SK-MEL-5 (cell line): ENCODE measurements at regions not wholly inside any gene's neighbourhood (a gene's known extent, or its start where the extent isn't known, plus 50 kb on each side); places are given as distances from the start of the nearest gene placed in this dataset.
"Not testable (repeated sequence)": the region's sequence is repeated elsewhere in the genome, so short reads cannot be mapped to it uniquely, and the experiment has no call there.

ENCODE experiments used
- DNase-seq: peaks from one replicate; pipeline ENCODE4 v3.0.0-alpha.2; 2016; ENCODE audit warnings: low read depth, low spot score
- in situ Hi-C: cut with HindIII; loops from 2 replicates; pipeline ENCODE4 v1.10.0; 2016; ENCODE audit warnings: low sequenced_read_pairs, high pct_unique_total_duplicates, low pct_unique_long_range_greater_than_20kb

DNA sequence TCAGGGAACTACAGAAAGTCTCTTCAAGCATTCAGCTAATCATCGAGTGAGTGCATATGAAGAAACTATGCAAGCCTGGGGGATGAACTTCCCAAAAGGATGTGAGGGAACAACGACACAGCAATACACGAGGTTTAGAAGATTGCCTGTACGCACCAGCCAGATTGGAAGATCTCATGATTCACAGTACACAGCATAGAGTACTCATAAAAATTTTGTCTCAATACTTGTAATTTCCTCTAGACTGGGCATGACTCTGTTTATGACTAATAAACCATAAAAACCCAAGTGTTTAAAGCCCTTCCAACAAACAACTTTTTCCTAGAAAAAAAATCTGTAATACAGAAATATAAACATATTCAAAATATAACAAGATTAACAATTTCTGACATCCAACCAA lies 279.7 kb downstream of the KCNJ3 start:
- peak; percentile 49 for DNase-seq
- in situ Hi-C loops = loop anchor here (10.0 kb wide), 1 partner anchor 67 kb away; no protein-coding TSS in a partner anchor

DNA sequence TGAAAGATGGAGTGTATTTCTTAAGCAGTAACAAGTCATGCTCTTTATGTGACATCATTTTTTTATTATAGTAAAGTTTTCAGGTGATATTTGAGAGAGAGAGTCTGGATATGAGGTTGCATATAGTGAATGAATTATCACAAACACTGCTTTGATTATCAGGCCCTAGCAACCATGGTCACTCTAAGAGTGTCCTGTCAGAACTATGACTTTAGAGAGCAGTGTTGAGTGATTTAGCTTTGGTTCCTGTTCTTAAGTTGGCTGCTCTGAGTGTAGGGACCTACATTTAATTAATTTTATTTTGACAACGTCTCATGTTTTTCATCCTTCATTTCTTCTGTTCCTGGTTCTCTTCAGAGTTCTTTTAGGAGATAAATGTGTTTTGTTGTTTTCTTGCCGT lies 275.5 kb downstream of the KCNJ3 start:
- peak; percentile 56 for DNase-seq
- in situ Hi-C loops = loop anchor here (10.0 kb wide), 1 partner anchor 71 kb away; no protein-coding TSS in a partner anchor

DNA sequence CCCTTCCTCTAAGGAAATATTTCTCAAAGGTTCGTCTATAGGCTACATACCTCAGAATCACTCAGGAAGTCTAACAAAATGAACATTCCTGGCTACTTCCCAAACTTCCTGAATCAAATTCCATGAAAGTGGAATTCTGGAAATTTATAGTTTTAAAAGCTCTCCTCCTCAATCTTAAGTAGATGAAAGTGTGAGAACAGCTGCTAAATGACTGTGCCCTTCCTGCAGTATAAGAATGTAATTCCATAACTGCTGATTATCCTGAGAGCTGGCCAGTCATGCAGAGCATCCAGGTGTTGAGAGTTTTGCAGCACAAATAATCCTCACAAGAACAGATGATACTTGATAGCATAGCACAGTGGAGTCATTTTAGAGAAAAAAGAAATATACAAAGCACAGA lies 265.0 kb downstream of the KCNJ3 start:
- in situ Hi-C loops = no loop called here
- no peak for DNase-seq

DNA sequence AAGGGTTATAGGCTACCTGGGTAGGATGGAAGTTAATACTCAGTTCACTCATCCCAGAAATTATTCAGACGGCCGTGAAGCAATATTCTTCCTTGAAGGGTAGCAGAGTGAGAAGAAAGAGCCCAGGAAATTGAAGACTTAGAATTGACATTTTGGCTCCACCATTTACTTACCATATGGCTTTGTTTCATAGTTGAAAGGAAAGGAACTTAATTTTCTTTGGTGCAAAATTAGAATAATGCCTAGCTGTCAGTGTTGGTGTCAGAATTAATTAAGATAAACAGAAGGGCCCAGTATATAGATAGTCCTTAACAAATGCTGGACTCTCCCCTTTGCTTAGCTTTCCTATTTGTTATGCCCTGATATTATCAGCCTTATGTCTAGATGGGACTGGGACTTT lies 263.2 kb downstream of the KCNJ3 start:
- no peak for DNase-seq
- in situ Hi-C loops = no loop called here

DNA sequence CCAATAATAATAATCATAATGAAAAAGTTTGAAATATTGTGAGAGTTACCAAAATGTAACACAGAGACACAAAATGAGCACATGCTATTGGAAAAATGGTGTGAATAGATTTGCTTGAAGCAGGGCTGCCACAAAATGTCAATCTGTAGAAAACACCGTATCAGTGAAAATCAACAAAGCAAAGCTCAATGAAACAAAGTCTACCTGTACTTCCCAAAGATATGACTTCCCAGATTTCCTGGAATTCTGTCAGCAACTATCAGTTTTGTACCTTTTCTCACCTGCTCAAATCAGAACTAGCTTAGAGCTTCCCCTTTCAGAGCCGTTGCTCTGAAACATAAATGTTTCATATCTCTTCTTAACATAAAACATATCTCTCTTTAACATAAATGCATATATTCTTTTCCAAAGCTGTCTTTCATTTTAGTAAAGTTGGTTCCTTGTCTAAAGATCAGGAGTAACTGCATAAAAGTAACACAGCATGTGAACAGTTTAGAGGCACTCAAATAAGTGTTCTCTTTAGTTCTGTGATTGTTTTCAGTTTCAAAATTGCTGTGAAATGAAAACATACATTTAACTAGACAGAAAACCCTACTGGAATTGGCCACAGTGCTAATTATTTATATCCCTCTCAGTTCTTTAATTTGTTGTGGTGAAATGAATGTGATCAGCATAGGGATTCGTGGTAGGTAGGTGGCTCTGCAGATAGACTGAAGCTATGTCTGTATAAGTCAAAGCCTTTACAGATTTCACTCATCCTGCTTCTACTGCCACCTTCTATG lies 262.5 kb downstream of the KCNJ3 start:
- DNase-seq = no peak

DNA sequence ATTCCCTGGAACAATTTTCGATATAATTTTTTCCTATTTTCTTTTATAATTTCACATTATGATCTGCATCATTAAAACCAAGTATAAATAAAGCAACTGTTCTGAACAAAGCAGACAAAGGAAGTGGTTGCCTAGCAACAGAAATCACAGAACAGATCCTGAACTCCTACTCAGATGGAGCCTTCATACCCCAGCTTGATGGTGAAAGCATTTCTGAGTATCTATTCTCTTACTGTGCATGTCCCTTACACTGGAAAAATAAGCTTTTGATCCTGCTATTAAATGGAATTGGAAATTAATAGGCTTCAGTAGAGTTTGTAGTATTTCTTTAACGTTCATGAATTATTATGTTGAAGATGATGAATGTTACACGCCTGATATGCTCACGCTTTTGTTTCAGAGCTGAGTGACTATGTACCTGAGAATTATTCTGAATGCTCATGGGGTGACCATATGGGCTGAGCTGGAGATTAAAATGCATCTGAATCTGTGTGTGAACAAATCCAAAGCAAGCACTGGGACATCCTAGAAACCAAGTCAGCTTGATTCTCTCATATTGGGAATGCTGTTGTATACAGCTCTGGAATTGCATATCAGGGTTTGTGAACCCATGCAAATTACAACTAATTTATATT lies 254.0 kb downstream of the KCNJ3 start:
- DNase-seq = no peak
- in situ Hi-C loops = no loop called here

More for the DNA sequence above, 262.5 kb downstream of the KCNJ3 start:
- in situ Hi-C loops = no loop called here

DNA sequence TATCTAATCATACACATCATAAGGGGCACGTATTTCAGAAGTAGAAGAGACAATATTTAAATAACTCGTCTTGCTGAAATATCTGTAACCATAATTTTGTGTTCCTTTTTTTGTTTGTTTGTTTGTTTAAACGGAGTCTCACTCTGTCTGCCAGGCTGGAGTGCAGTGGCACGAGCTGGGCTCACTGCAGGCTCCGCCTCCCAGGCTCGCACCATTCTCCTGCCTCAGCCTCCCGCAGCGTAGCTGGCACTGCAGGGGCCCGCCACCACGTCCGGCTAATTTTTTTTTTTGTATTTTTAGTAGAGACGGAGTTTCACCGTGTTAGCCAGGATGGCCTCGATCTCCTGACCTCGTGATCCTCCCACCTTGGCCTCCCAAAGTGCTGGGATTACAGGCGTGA lies 248.9 kb downstream of the KCNJ3 start:
- DNase-seq, in situ Hi-C loops: not testable (repeated sequence)

DNA sequence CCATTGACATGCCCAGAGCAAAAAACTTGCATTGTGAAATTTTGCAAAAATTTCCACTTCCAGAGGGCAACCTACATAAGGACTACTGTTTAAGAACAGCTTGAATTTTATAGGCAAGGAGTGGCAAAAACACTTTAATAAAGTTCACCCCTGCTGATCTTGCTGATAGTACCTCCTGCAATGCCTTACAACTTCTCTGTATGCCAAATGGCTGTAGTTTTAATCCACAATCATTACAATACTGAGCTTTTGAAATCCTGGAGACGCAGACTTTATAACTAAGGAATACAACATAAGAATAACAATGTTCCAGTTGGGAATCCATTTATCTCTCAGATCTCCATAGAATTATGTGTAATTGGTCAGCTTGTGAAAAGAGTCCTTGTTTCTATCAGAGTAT lies 247.5 kb downstream of the KCNJ3 start:
- no peak for DNase-seq
- in situ Hi-C loops = no loop called here

DNA sequence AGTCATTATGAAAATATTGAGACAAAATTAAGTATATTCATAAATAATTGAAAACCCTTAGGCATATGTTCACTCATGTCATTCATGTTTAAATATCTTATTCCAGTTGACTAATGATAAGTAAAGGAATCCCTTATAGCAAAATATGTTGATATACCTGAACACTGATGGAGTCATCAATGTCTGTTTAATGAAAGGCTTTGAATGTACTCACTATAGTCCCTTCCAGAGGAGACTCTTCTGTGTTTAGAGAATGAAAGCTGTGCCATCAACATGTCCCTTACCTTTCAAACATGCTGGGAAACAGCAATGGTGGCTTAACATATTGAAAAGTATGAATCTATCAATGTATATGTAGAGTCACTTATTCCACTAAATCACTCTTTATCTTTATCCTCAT lies 242.9 kb downstream of the KCNJ3 start:
- in situ Hi-C loops = no loop called here

DNA sequence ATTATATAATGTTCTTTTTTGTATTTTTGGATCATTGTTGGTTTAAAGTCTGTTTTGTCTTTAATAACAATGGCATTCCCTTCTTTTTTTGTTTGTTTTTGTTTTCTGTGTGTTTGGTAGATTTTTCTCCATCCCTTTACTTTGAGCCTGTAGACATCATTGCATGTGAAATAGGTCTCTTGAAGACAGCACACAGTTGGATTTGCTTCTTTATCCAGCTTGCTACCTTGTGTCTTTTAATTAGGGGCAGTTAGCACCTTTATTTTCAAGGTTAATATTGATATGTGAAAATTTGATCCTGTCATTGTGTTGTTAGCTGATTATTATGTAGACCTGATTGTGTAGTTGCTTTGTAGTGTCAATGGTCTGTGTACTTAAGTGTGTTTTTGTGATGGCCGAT lies 235.7 kb downstream of the KCNJ3 start:
- in situ Hi-C loops = no loop called here

More for the DNA sequence above, 242.9 kb downstream of the KCNJ3 start:
- DNase-seq = no peak

DNA sequence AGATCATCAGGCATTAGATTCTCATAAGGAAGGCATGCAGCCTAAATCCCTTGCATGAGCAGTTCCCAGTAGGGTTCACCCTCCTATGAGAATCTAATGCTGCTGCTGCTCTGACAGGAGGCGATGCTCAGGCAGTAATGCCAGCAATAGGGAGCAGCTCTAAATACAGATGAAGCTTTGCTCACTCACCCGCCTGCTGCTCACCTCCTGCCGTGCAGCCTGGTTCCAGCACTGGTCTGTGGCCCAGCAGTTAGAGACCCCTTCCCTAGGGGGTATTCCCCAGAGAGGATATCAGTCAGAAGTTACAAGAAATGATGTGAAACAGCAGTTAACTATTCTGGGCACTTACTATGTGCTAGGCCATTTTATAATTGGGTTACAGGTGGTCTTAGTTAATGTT lies 226.0 kb downstream of the KCNJ3 start:
- in situ Hi-C loops = no loop called here
- no peak for DNase-seq

More for the DNA sequence above, 235.7 kb downstream of the KCNJ3 start:
- DNase-seq = no peak

DNA sequence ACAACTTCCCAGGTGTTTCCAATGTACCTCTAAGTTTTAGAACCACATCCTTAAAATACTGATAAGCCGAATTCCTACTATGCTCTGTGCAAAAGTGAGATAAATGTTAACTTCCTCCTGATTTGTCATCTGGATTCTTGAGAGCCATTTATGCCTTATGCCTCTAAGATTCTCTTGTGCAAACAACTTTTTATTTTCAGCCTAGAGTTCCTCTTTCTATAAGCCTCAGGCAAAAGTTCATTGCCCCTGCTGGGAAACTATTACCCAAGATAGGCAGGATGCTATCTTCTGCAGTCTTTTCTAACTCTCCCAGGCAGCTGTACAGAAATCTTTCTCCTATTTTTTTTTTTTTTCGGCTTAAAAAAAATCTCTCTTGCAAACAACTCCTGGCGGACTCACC lies 216.1 kb downstream of the KCNJ3 start:
- in situ Hi-C loops = no loop called here
- no peak for DNase-seq

DNA sequence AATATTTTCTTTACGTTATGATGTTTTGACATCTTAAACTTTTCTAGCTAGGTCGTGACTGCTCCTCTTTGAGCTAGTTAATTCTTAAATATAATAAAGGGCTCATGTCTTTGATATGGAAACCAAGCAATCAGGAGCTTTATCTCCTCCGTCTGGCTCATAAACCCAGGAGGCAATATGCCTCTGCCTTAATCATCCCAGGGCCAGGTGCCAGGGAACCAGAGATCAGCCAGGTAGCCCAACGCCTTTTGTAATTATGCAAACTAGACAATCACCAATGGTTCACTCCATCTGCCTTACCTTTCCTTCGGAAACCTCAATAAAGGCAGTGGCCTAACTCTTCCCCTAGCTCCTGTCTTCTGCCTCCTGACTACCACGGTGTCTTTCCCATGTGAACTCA lies 213.7 kb downstream of the KCNJ3 start:
- DNase-seq = no peak
- in situ Hi-C loops = no loop called here

DNA sequence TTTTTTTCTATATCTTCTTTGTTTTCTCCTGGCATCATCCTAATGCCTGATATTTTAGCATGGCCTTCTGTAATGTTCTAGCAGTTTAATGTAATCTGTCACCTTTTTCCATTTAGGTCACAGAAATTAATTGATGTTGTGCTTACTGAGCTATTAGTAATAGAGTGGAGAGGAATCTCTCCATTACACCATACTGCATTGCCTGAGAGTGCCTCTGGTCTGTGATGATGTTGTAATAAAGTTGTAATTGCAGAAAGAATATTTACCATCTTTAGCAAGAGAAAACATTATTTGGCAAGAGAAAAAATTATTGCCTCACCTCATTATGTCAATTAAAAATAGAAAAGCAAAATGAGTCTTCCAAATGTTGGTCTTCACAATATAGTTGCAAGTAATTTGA lies 213.2 kb downstream of the KCNJ3 start:
- in situ Hi-C loops = no loop called here

DNA sequence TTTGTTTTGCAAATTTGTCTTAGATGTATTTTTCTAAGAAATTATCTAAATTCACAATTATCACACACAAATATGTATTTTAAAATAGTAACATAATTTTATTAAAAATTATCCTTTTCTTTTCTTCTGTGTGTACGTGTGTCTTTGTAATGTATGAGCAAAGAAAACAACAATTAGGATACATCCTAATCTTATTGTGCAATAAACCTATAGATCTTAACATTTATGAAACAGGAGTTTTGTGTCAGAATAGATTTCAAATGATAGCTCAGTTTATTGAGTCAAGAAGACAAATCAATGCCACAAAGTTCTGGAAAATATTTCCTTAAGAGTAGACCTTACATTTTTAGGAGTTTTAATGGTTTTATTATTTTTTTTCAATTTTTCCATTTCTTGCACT lies 212.2 kb downstream of the KCNJ3 start:
- DNase-seq = no peak

More for the DNA sequence above, 213.2 kb downstream of the KCNJ3 start:
- no peak for DNase-seq

DNA sequence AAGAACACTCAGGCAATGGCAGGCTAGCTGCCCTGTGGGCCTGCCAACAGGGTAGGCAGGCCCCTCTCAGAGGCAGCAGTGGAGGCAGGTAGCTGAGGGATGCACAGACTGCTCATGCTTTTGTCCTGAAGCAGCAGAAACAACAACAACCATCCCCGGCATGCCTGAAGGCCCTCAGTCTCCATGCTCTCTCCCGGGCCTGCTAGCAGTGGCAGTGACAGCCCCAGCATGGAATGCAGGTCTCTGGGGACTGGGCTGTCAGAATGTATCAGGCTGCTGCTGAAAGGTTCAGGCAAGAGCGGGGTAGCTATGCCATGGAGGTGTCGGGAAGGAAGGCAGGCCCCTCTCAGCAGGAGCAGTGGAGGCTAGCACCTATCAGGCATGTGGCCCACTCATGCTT lies 209.8 kb downstream of the KCNJ3 start:
- no peak for DNase-seq
- in situ Hi-C loops = no loop called here

More for the DNA sequence above, 212.2 kb downstream of the KCNJ3 start:
- in situ Hi-C loops = no loop called here
